Glutamatergic neuron (in vitro differentiated cells): ENCODE measurements at regions not wholly inside any gene's neighbourhood (a gene's known extent, or its start where the extent isn't known, plus 50 kb on each side); places are given as distances from the start of the nearest gene placed in this dataset.
A peak's percentile ranks its signal among the peaks of the same experiment; 100 is the strongest.

Experiments
- DNase-seq: peaks from one replicate; pipeline ENCODE4 v3.0.0; 2022
- H3K27ac Mint-ChIP-seq: one replicate; pipeline ENCODE4 v1.8.0; 2020; ENCODE audit warnings: mild to moderate bottlenecking, mixed read lengths, inconsistent platforms; ENCODE audit not compliant: unreplicated experiment
- H3K27me3 Mint-ChIP-seq: one replicate; pipeline ENCODE4 v1.8.0; 2020; ENCODE audit warnings: mild to moderate bottlenecking, moderate library complexity, mixed read lengths, inconsistent platforms; ENCODE audit not compliant: unreplicated experiment
- H3K36me3 Mint-ChIP-seq: one replicate; pipeline ENCODE4 v1.8.0; 2020; ENCODE audit warnings: mild to moderate bottlenecking, mixed read lengths, inconsistent platforms; ENCODE audit not compliant: unreplicated experiment
- H3K4me1 Mint-ChIP-seq: one replicate; pipeline ENCODE4 v1.8.0; 2020; ENCODE audit warnings: mild to moderate bottlenecking, low read depth, mixed read lengths, inconsistent platforms; ENCODE audit not compliant: unreplicated experiment
- H3K4me3 Mint-ChIP-seq: one replicate; pipeline ENCODE4 v1.8.0; 2020; ENCODE audit warnings: mild to moderate bottlenecking, mixed read lengths, inconsistent platforms; ENCODE audit not compliant: unreplicated experiment
- H3K9me3 Mint-ChIP-seq: one replicate; pipeline ENCODE4 v1.8.0; 2020; ENCODE audit warnings: mild to moderate bottlenecking, moderate library complexity, mixed read lengths, inconsistent platforms; ENCODE audit not compliant: unreplicated experiment
- CTCF ChIP-seq: fragments of 200-600 bp; sonication (generic); IDR thresholded peaks from one replicate; pipeline ENCODE4 v1.5.0; 2021; ENCODE audit not compliant: partially characterized antibody, unreplicated experiment

- Mint-ChIP-seq H3K36me3 (no peaks in the 10 kb centered on the region), H3K4me1 (no peaks in the 10 kb centered on the region), H3K27me3 (no peaks in the 10 kb centered on the region), H3K9me3 (no peaks in the 10 kb centered on the region), H3K27ac (no peak overlapping the region), H3K4me3 (no peak overlapping the region)
- no peak for DNase-seq
- TF ChIP-seq CTCF = no peak
These were observed 1874.5 kb downstream of the MRPL39 start for GRCh38 chr21:23732776-23733175.

GRCh38 chr21:23729331-23729730, 1878.0 kb downstream of the MRPL39 start:
- no peaks in the 10 kb centered on the region for H3K4me1 Mint-ChIP-seq

GRCh38 chr21:23725576-23725975, 1881.7 kb downstream of the MRPL39 start:
- Mint-ChIP-seq H3K4me3 (no peak overlapping the region), H3K9me3 (no peaks in the 10 kb centered on the region), H3K27ac (no peak overlapping the region), H3K27me3 (no peaks in the 10 kb centered on the region), H3K36me3 (no peaks in the 10 kb centered on the region), H3K4me1 (no peaks in the 10 kb centered on the region)
- DNase-seq = no peak
- peak; percentile 35 for TF ChIP-seq CTCF

More at GRCh38 chr21:23729331-23729730, 1878.0 kb downstream of the MRPL39 start:
- no peaks in the 10 kb centered on the region for H3K9me3 Mint-ChIP-seq
- TF ChIP-seq CTCF = no peak
- no peak for DNase-seq
- no peak overlapping the region for H3K27ac Mint-ChIP-seq
- H3K4me3 Mint-ChIP-seq = no peak overlapping the region
- H3K27me3 Mint-ChIP-seq = no peaks in the 10 kb centered on the region
- H3K36me3 Mint-ChIP-seq = no peaks in the 10 kb centered on the region

GRCh38 chr21:23718446-23719285, 1888.6 kb downstream of the MRPL39 start:
- TF ChIP-seq CTCF = no peak
- H3K9me3 Mint-ChIP-seq = peaks cover 1% of the 10 kb centered on the region
- DNase-seq = no peak
- H3K4me3 Mint-ChIP-seq = no peak overlapping the region
- peaks cover 1% of the 10 kb centered on the region for H3K27me3 Mint-ChIP-seq
- H3K36me3 Mint-ChIP-seq = no peaks in the 10 kb centered on the region
- no peak overlapping the region for H3K27ac Mint-ChIP-seq
- H3K4me1 Mint-ChIP-seq = no peaks in the 10 kb centered on the region

GRCh38 chr21:23712166-23712565, 1895.1 kb downstream of the MRPL39 start:
- Mint-ChIP-seq H3K36me3 (no peaks in the 10 kb centered on the region), H3K4me1 (peaks cover 15% of the 10 kb centered on the region), H3K27ac (no peak overlapping the region), H3K9me3 (peaks cover 1% of the 10 kb centered on the region), H3K4me3 (no peak overlapping the region), H3K27me3 (peaks cover 3% of the 10 kb centered on the region)
- TF ChIP-seq CTCF = no peak
- no peak for DNase-seq
